Upper lobe of left lung (tissue), 4 donors: ENCODE measurements at regions not wholly inside any gene's neighbourhood (a gene's known extent, or its start where the extent isn't known, plus 50 kb on each side); places are given as distances from the start of the nearest gene placed in this dataset.

Experiments
- CTCF ChIP-seq, 6 experiments: fragments of 450-650 bp in 4 of 6; fragments of 200-600 bp in 2 of 6; sonication (generic) in 2 of 6; IDR thresholded peaks; one replicate each; pipeline ENCODE4 v1.5.1; 2016 to 2019; ENCODE audit warnings: antibody characterized with exemption in 6 of 6
- EP300 ChIP-seq, 4 donors: sonication (generic); formaldehyde crosslinking; IDR thresholded peaks; one replicate each; pipeline ENCODE4 v1.5.1; 2017; ENCODE audit warnings: antibody characterized with exemption in 4 of 4, control low read depth in 2 of 4
- POLR2A ChIP-seq, 4 donors: fragments of 450-650 bp; IDR thresholded peaks; one replicate each; pipeline ENCODE4 v1.5.1; 2016 to 2017; ENCODE audit warnings: antibody characterized with exemption in 4 of 4, mild to moderate bottlenecking in 2 of 4

- TF ChIP-seq CTCF (IDR thresholded peaks at IDR 0.05): no peak
- no peak for TF ChIP-seq POLR2A (IDR thresholded peaks at IDR 0.05)
- TF ChIP-seq EP300 (IDR thresholded peaks at IDR 0.05): no peak
Observed at GRCh38 chr2:21664083-21664482, 540.3 kb downstream of the TDRD15 start.
